NCI-H146 treated with DMSO at 0.1 percent for 48 hours (cell line): ENCODE measurements at regions not wholly inside any gene's neighbourhood (a gene's known extent, or its start where the extent isn't known, plus 50 kb on each side); places are given as distances from the start of the nearest gene placed in this dataset.
"Not testable (repeated sequence)": the region's sequence is repeated elsewhere in the genome, so short reads cannot be mapped to it uniquely, and the experiment has no call there.

Experiments
- DNase-seq: peaks from one replicate; lab custom pipeline; 2025; ENCODE audit not compliant: unreplicated experiment; lab: John Stamatoyannopoulos, UW

GRCh38 chr6:93183531-93183972 lies 235.8 kb downstream of the EPHA7 start:
- DNase-seq = peak; percentile 87

GRCh38 chr6:93182938-93183479 lies 236.3 kb downstream of the EPHA7 start:
- no peak for DNase-seq

GRCh38 chr6:93177918-93178317 lies 241.4 kb downstream of the EPHA7 start:
- DNase-seq = no peak

GRCh38 chr6:93177438-93177837 lies 241.9 kb downstream of the EPHA7 start:
- DNase-seq = no peak

GRCh38 chr6:93176070-93176469 lies 243.3 kb downstream of the EPHA7 start:
- no peak for DNase-seq

- DNase-seq = not testable (repeated sequence)
These were observed 245.8 kb downstream of the EPHA7 start for GRCh38 chr6:93173573-93173972.

- DNase-seq = no peak
These were observed 253.4 kb downstream of the EPHA7 start for GRCh38 chr6:93165850-93166430.

GRCh38 chr6:93164781-93165180 lies 254.6 kb downstream of the EPHA7 start:
- DNase-seq = no peak

GRCh38 chr6:93163146-93163545 lies 256.2 kb downstream of the EPHA7 start:
- no peak for DNase-seq

GRCh38 chr6:93139408-93140081 lies 279.8 kb downstream of the EPHA7 start:
- no peak for DNase-seq

- no peak for DNase-seq
These were observed 283.2 kb downstream of the EPHA7 start for GRCh38 chr6:93136111-93136510.

GRCh38 chr6:93124006-93124632 lies 295.2 kb downstream of the EPHA7 start:
- DNase-seq = no peak

- DNase-seq = no peak
These were observed 295.8 kb downstream of the EPHA7 start for GRCh38 chr6:93123585-93123984.

- DNase-seq = no peak
These were observed 299.1 kb downstream of the EPHA7 start for GRCh38 chr6:93120154-93120742.

- DNase-seq = no peak
These were observed 313.5 kb downstream of the EPHA7 start for GRCh38 chr6:93105907-93106306.

GRCh38 chr6:93105017-93105416 lies 314.3 kb downstream of the EPHA7 start:
- DNase-seq = no peak

- DNase-seq = no peak
These were observed 315.1 kb downstream of the EPHA7 start for GRCh38 chr6:93104195-93104817.

- no peak for DNase-seq
These were observed 330.5 kb downstream of the EPHA7 start for GRCh38 chr6:93088621-93089501.

GRCh38 chr6:93087606-93088005 lies 331.8 kb downstream of the EPHA7 start:
- no peak for DNase-seq

GRCh38 chr6:93086351-93086750 lies 333.0 kb downstream of the EPHA7 start:
- DNase-seq = no peak
